GM19397 (cell line): ENCODE measurements at regions not wholly inside any gene's neighbourhood (a gene's known extent, or its start where the extent isn't known, plus 50 kb on each side); places are given as distances from the start of the nearest gene placed in this dataset.

Experiments used
- ATAC-seq: cut with Tn5 transposase; IDR thresholded peaks from one replicate; pipeline ENCODE4 v1.9.1; 2021; ENCODE audit warnings: mild to moderate bottlenecking, moderate library complexity; ENCODE audit not compliant: unreplicated experiment

DNA sequence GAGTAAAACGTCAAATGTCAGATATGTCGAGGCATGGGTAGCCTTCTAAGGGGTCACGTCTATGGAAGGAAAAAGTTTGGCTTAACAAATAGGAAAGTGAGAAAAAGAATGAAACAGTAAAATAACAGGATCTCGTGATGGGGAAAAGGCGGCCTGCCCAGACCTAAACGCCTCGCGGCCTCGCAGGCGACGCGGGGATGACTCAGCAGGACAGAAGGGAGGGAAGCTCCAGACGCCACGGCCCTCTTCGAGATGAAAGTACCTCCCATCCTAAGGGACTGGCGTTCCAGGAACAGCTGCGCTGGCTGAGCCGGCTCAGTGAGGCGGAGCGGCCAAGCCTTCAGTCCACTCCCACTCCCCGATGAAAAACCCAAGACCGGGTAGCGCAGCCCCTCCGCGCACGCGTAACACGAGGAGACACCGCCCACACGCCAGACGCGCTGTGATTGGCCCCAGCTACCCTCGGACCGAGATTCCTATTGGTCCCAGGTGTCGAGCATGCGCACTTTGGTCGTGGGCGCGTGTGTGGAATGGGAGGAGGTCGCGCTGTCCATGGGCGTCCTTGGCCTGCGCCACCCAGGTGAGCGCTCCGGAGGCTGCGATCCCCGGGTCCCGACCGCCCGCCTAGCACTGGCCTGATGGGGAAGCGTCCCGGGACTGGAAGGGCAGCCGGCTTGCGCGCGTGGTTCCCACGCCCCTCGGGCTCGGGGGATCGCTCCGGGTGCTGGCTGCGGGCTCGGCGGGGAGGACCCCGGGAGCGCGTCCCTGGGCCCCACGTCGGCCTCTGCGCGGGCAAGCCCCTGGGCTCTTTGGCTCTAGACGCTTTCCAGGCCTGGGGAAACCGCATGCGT is 588.5 kb downstream of the MTRR start:
- peak; percentile 95 for ATAC-seq

DNA sequence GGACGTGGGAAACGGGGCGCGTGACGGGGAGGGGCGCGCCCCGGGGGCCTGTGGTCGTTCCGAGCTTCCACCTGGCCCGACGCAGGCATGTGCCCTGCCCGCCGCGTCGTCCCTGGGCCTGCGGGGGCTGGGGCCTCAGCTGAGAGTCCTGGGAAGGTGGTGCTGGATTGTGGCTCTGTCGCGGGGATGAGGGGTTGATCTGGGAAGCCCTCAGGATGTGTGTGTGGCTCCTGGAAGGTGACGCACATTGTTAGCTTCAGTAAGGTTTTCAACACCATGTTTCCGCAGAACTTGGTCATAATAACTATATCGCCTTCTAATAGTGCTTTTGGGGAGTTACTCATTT is 589.1 kb downstream of the MTRR start:
- peak; percentile 17 for ATAC-seq

DNA sequence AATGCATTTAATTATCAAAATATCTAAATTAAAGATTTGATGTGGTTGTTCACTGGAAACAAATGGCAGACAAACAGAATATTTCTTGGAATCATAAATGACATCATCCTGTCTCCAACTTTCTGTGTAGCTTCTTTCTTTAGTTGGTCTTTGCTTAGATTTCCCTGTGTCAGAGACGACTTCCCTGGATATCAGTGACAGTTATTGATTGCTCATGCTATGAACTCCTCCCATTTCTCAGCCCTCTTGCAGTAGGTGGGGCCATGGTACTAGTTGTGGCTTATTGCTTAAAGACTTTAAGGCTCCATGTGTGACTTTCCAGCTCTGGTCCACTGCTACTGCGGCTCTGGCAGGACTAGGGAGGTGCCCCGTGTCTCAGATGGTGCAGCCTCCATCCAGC is 592.6 kb downstream of the MTRR start:
- no peak for ATAC-seq

DNA sequence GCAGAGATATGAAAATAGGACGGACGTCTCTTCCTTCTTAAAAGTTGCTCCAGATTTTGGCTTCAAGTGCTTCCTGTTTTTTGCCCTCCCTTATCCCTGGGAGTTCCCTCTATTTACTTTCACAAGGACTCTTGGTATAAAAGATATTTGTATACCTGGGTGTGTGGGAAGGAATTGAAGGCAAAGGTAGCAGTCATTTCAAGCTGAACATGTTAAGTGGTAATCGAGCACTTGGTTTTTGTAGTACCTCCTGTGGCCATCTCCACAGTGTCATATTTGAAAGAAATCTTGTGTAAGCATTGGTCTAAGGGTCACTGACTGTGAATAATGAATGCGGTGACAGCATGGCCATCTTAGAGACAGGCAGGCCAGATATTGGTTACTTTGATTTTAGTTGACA is 593.6 kb downstream of the MTRR start:
- no peak for ATAC-seq

DNA sequence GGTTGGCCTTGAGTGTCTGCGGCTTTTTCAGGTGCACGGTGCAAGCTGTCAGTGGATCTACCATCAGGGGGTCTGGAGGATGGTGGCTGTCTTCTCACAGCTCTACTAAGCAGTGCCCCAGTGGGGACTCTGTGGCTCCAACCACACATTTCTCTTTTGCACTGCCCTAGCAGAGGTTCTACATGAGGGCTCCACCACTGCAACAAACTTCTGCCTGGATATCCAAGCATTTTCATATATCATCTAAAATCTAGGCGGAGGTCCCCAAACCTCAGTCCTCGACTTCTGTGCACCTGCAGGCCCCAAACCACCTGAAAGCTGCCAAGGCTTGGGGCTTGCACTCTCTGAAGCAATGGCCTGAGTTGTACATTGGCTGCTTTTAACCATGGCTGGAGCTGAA is 601.5 kb downstream of the MTRR start:
- ATAC-seq, result no peak

DNA sequence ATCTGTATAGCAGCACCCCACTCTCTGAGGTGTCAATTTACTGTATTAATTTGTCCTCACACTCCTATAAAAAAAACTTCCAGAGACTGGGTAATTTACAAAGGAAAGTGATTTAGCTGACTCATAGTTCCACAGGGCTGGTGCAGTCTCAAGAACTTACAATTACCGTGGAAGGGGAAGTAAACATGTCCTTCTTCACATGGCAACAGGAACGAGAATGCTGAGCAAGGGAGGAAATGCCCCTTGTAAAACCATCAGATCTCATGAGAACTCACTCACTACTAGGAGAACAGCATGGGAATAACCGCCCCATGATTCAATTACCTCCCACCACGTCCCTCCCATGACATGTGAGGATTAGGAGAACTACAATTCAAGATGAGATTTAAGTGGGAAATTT is 602.6 kb downstream of the MTRR start:
- ATAC-seq, result no peak

DNA sequence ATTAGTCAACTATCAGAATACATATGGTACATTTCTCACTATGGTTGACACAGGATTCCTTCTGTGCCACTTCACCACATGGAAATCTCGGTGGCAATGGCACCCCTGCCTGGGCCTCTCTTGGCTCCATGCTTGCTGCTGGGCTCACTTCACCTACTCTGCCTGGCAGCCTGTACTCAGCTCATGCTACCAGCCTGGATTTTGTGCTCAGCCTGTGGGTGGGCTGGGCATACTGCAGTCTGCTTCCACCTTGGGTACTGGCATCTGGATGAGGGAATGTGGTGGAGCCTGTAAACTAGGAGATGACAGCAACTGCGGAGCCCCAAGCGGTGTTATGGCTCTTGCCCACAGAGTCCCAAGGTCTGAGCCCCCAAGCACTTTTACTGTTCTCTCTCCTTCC is 604.1 kb downstream of the MTRR start:
- no peak for ATAC-seq

DNA sequence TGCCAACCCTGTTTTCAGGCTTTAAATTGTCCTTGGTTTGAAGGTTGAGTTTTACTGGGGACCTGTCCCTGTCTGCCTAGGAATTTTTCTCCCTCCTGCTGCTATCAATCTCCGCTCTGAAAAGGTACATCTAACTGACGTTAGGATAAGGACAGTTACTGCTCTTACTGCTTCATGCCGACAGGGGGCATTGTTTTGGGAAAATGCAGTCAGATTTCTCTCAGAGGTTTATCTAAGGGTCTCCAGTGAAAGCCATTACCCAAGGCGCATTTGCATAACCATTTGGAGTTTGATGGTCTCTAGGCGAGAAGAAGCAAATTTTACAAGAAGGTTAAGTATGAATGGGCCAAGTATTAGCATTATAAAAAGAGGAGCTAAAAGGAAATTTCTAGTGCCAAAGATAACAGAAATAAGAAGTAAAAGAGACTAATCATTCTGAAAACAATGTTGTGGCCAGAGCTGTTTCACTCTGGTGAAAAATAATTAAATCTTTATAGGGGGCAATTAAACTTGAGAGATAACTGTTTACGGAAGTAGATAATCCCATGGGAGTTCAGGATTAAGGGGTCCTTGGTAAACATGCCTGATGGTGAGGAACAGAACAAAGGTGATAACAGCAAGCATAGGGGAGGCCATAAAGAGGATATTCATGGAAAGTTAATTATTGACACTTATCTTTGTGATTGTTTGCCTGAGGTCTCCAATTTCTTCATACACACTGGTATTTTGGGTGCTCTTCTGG is 605.0 kb downstream of the MTRR start:
- no peak for ATAC-seq

DNA sequence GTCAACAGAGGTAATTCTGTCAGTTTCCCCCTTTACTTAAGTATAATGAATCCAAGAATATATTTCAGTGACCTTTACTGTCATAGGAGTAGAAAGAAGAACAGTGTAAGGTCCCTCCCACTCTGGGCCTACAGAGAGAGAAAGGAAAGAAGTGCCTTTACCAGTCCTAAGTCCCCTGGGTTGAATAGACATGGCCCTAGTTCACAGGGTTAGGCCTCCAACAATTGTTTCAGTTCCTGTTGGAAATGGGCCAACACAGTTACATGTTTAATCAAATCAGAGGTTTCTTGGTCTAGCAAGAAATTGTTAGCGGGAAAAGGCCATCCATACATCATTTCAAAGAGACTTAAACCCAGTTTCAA is 605.6 kb downstream of the MTRR start:
- no peak for ATAC-seq

DNA sequence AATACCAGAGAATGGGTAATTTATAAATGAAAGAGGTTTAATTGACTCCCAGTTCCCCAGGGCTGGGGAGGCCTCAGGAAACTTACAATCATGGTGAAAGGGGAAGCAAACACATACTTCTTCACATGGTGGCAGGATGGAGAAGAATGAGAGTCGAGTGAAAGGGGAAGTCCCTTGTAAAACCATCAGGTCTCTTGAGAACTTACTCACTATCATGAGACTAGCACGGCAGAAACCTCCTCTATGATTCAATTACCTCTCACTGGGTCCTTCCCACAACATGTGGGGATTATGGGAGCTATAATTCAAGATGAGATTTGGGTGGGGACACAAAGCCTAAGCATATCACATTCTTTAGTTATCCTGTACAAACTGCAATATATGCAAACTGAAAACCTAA is 609.4 kb downstream of the MTRR start:
- no peak for ATAC-seq

DNA sequence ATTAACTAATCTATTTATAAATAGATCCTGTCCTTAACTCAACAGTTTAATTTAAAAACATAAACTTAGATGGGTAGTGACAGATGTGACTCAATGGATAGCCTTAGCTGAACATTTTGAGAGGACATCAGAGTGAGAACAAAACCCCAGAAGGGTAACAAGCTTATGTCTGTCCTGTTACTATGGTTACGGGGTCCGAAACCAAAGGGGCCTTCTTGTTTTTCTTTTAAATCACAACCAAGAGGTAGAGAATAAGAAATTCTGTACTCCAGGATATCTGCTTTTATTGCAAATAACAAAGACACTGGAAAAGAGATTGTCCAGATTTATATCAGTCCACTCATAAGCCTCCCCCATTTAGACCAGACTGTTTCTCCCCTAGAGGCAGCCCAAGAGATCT is 612.1 kb downstream of the MTRR start:
- ATAC-seq, result no peak

DNA sequence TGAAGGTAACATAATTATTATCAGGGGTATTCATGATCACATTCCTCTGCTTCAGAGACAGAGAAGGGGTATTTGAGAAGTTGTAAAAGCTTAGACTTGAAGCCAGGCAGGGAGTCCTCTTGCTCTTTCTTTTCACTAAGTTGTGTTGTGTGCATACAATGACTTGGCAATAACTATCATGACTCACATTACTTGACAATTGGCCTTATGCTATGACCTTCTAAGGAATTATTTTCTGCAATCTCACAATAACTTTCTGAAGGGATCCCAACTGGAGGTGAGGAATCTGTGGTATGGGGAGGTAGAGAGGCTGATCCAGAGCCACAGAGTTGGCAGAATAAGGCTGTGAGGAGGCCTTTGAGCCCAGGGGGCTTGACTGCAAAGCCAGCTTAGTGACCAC is 622.3 kb downstream of the MTRR start:
- no peak for ATAC-seq

DNA sequence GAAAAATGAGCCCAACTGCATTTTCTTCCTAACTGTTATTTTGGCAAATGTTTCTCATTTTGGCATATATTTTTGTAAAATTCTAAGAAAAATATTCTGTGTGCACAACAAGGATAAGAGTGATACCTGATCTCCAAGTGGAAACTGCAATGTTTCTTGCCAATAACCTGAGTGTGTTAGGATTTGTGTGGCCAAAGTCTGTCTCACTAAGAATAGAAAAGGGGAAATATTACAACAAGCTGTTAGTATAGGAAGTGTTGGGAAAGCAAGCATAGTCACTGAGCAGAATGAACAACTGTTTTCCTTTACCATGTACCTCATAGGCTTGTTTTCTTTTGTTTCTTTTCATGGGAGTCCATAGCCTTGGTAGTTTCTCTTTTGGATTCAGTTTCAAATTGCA is 624.2 kb downstream of the MTRR start:
- ATAC-seq, result no peak

DNA sequence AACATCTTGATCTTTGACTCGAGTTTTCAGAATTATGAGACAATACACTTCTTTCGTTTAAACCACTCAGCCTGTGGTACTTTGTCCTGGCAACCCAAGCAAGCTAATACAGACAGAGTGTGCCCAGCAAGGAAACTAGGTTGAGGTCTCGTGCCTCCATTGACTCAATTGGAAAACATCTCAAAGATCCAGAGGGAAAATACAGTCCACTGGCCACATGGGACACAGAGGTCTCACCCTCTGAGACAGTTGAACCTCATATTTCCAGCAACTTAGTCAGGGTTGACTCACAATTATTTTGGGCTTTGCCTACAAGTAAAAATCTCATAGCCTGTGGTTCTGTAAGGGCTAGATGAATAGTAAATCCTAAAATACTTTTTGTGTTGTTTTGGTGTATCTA is 631.5 kb downstream of the MTRR start:
- no peak for ATAC-seq

DNA sequence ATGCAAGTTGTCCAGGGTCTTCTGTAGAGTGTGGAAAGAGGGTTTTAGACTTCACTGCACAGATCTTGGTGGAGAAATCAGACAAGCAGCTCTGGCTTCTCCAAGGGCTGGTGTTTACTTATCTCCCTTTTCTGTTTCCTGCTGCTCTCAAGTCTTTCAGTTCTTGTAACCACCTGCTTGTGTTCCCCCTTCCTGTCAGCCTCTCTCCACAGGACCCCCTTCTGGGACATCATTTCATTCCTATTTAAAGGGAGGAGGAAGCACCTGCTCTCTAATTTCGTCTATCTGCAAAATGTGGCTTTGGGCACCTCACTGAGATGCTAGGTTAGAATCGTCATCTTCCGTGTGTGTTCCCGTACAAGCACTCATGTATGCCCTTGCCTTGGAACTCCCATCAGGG is 636.2 kb downstream of the MTRR start:
- no peak for ATAC-seq

DNA sequence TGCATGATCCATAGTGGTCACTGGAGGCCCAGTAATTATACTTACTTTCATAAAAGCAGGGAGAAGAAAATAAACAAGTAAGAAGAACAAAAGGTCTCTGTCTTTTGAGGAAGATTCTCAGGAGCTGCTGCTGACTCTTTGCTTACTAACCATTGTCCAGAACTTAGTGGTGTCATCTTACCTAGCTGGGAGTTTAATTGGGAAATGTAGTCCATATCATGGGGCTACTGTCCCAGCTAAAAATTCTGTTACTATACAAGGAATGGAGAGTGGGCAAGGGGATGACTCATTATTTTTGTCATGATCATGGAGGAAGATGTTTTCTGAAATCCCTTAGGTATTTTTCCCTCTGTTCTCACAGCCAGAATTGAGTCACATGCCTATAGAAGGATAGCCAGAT is 639.3 kb downstream of the MTRR start:
- ATAC-seq, result no peak

DNA sequence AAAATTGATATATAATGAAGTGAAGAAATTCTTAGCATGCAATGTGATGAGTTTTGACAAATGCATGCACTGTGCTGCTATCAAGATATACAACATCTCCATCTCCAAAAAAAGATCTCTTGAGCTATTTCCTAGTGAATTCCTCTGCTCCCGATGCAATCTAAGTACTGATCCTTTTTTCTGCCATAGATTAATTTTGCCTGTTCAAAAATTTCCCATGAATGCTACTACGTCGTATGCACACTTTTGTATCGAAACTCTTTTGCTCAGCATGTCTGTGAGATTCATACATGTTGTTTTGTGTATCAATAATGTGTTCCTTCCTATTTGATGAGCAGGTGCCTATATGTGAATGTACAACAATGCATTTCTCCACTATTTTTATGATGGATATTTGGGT is 647.4 kb downstream of the MTRR start:
- ATAC-seq, result no peak

DNA sequence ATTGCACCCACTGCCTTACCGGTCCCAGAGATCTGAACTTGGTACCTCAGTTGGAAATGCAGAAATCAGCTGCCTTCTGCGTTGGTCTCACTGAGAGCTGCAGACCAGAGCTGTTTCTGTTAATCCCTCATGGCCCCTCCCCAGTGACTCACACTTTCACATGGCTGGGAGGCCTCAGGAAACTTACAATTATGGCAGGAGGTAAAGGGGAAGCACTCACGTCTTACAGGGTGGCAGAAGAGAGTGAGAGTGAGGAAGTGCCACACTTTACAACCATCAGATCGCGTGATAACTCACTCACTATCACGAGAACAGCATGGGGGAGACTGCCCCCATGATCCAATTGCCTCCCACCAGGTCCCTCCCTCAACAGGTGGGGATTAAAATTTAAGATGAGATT is 648.5 kb downstream of the MTRR start:
- no peak for ATAC-seq

DNA sequence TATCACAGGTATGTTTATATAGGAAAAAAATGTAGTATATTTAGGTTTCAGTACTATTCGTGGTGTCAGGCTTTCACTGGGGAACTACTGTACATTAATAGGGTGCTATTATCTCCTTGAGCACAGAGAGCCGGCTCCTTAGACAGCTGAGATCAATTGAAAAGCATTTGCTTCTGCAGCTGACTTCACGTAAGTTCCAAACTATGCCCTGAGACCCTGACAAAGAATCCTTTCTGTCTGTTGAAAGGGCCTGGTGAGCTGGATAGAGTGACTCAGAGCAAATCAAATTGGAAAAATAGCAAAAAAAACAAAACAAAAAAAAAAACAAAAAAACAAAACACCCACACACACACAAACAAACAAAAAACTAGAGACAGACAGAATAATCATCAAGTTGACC is 652.0 kb downstream of the MTRR start:
- no peak for ATAC-seq

DNA sequence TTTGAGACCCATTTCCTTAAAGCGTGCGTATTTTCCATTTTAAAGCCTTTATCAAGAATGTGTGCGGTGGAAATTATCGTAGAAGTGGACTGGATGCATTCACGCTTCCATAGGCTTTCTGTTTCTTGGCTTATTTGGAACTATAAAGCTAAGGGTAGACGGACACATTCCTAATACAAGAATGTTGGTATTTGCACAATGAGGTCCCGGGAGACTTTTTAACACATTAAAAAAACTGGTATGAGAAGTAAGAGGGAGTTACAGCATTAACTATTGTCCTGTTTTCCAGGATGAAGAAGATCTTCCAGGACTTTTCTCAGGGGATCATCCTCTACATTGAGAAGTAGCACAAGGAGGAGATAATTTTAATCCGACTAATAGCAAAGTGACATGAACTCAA is 653.0 kb downstream of the MTRR start:
- ATAC-seq, result no peak

DNA sequence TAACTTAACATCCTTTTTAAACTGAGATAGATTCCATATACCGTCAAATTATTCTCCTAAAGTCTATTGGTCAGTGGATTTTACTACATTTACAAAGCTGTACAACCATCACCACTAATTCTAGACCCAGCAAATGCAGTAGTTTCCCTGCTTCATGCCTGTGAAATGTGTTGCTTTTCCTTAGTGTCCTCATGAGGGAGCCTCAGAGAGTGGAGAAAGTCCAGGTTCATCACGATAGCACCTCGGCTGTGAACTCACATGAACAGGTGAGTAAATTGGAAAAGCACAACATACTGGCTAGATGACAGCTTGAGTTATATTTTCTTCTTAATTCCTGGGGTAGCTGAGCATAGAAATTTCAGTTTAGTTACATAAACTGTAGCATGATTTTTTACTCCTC is 653.7 kb downstream of the MTRR start:
- ATAC-seq, result no peak

DNA sequence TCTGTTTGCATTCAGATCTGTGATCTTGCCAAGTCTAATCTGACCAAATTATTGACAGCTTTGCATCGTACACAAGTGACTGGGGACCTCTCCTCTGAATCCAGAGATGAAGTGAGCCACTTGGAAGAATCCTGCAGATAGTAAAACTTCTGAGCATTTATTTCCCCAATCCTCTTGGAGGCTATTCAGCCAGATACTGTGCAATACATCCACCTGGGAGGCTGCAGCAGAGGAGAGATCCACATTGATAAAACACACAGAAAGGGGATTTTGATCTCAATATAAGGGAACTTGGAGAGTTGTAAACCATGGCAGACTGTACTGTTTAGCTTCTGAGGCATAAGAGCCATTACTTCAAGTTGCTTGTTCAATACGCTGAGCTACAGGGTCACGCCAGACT is 654.6 kb downstream of the MTRR start:
- ATAC-seq, result no peak

DNA sequence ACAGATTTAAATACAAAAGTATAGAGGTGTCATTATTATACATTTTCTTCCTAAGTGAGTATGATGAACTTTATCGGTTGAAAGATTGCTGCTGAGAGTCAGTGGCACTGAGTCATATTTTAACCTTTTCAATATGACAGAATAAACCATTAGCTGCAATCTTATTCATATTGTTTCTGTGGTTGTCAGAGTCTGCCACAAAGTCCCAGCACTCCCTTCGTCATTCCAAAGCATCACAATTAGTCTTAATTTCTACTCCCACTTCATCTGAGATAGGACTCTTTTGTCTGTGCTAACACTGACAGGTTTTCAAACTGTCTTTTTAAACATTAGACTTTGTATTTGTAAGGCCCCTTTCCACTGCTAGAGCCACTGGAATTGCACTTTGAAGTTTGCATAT is 656.9 kb downstream of the MTRR start:
- ATAC-seq, result no peak
